GM19463 (cell line): ENCODE measurements at regions not wholly inside any gene's neighbourhood (a gene's known extent, or its start where the extent isn't known, plus 50 kb on each side); places are given as distances from the start of the nearest gene placed in this dataset.

ENCODE experiments used
- ATAC-seq: cut with Tn5 transposase; IDR thresholded peaks from one replicate; pipeline ENCODE4 v1.9.1; 2021; ENCODE audit warnings: mild to moderate bottlenecking, moderate library complexity; ENCODE audit not compliant: unreplicated experiment

DNA sequence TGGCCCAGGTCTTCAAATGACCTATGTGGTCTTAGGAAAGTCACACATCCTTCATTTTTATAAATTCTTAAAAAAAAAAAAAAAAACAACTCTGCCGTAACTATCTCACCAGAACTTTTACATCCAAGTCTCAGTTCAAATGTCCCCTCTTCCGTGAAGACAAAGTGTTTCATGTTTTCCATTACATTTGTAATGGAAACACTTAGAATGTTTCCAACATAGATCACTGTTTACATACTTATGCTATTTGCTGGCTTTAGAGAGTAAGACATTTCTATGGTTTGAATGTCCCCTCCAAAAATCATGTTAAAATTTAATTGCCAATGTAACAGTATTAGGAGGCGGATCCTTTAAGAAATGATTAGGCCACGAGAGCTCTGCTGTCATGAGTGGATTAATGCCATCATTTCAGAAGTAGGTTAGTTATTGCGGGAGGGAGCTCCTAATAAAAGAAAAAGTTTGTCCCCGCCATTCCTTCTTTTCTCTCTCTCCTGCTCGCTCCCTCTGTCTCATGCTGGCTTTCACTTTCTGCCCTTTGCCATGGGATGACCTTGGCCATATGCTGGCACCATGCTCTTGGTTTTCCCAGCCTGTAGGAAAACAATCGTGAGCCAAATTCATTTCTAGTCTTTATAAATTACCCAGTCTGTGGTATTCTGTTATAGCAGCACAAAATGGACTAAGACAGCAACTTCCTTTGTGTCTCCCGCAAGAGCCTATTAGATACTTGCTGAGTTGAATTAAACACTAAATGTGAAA lies 887.8 kb upstream of the SOX9 start:
- ATAC-seq, result no peak

GRCh38 chr17:71234349-71234748 lies 886.5 kb upstream of the SOX9 start:
- no peak for ATAC-seq

DNA sequence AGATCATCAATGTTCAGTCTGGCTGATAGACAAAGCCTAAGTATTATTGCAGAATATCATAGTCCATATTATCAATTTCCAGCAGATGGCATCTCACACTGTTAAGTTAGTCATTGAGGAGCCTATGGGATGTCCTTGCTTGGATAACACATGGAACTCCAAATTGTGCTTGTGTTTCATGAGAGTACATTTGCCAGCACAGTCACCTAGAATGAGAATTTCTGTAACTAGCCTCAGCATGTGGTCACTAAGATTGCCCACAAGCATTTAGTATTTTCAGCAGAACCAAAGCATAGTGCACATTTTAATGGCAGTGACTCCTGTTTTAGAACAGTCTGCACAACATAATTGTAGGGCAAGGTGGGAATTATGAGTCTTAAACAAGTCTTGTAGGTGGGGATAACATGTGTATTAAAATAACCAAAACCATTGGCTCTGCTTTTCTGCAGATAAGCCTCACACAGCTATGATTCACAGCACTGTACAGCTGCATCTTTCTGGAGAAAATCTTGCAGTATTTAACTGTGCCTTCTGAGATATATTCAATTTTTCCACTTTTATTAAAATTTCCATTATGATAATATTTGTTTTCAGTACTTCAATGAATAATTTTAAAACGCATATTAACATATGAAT lies 882.8 kb upstream of the SOX9 start:
- ATAC-seq, result no peak

GRCh38 chr17:71247441-71248015 lies 873.3 kb upstream of the SOX9 start:
- ATAC-seq, result no peak

DNA sequence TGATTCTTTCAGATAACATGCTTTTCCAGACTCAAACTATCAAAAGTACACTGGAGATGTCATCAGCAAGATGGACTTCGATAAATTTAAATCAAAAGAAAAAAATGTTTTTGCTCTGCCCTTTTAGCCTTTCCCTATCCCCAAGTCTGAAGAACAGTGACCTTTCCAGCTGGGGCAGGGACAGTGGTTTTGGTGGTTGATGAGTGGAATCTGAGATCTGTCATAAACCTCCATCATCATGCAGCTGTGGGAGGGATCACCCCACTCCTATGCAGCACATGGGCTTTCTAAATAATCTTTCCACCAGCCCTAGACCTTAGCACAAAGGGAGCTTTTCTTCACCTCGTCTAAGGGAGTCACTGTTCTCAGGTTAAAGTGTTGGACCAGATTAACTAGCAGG lies 869.5 kb upstream of the SOX9 start:
- ATAC-seq, result no peak

DNA sequence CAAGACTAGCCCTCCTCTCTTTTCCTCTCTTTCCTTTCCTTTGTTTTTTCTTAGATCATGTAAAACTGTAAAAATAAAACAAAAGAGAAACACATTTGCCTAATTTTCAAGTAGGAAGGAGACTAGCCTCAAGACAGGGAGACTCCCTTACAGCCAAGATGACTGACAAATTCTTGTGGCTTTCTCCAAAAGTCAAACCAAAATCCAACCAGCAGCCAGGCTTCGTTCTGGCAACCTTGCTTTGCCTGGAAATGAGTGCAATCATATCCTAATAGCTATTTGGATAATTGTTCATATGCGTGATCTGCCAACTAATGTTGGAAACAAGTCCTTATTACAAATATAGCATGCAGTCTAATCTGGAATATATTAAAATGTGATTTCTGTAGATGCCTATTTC lies 868.9 kb upstream of the SOX9 start:
- no peak for ATAC-seq

- ATAC-seq, result no peak
These were observed 868.4 kb upstream of the SOX9 start for GRCh38 chr17:71252436-71252835.

DNA sequence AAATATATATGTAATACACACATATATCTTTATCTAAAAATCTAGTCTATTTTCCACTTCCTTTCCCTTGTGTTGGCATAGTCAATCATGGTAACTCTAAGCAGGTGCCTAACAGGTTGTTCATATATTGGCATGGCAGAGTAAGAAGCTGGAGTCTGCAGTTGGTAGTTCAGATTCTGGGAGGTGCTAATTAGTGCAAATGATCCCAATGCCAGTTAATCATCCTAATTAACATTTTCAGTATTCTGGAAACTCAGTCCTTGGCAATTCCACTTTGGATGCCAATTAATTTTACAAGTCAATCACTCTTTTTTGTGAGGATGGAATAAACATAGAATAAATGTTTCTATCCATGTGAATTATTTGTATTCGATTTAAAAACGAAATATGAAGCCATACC lies 863.7 kb upstream of the SOX9 start:
- no peak for ATAC-seq

GRCh38 chr17:71260366-71260940 lies 860.4 kb upstream of the SOX9 start:
- no peak for ATAC-seq

- no peak for ATAC-seq
These were observed 858.2 kb upstream of the SOX9 start for GRCh38 chr17:71262586-71262985.

- no peak for ATAC-seq
These were observed 853.2 kb upstream of the SOX9 start for GRCh38 chr17:71267668-71268067.

GRCh38 chr17:71269201-71269600 lies 851.6 kb upstream of the SOX9 start:
- ATAC-seq, result no peak

DNA sequence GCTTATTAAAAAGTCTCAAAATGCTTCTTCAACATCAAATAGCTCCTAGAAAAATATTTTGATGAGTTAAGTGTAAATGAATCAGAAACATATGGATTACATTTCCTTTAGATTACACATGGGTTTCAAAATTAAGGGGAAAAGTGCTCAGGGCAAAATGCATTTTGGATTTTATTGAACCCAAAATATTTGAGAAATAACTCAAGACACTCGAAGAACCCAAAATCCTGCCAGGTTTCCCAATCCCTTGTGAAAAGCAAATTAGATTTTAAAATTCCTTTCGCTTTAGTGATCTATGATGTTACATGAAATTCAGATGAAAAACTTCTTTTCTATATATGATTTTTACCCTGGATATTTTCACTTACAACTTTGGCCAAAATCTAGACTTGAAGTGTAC lies 847.4 kb upstream of the SOX9 start:
- no peak for ATAC-seq

DNA sequence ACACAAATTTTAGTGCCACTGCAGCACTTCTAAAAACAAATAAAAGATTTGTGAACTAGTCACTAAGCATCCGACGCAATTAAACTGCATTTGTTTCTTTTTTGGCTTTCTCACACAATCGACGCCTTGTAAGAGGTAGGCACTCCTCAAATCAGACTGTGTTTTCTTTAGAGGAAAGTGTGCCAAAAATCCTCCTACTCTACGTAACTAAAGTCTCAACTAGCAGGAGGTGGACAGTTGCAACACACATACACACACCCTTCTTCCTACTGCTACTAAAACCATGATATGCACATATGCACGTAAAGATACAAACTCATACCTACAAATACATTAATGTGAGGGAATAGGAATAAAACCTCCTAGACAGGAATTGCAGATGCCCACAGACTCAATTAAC lies 844.7 kb upstream of the SOX9 start:
- ATAC-seq, result no peak

- no peak for ATAC-seq
These were observed 837.3 kb upstream of the SOX9 start for GRCh38 chr17:71283486-71283885.

GRCh38 chr17:71284032-71284755 lies 836.6 kb upstream of the SOX9 start:
- ATAC-seq, result no peak

GRCh38 chr17:71286625-71287024 lies 834.2 kb upstream of the SOX9 start:
- no peak for ATAC-seq

GRCh38 chr17:71287071-71287823 lies 833.6 kb upstream of the SOX9 start:
- ATAC-seq, result no peak

GRCh38 chr17:71292006-71292405 lies 828.8 kb upstream of the SOX9 start:
- no peak for ATAC-seq

- ATAC-seq, result no peak
These were observed 824.8 kb upstream of the SOX9 start for GRCh38 chr17:71296005-71296404.

DNA sequence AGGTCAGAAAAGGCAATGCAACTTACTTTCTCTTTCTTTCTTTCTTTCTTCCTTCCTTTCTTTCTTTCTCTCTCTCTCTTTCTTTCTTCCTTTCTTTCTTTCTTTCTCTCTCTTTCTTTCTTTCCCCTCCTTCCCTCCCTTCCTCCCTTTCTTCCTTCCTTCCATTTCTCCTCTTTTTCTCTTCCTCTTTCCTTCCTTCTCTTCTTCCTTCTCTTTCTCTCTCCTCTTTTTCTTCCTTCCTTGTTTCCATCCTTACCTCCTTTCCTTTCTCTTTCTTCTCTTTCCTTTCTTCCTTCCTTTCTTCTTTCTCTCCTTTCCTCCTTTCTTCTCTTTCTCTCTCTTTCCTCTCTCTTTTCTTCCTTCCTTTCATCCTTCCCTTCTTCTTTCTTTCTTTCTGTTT lies 819.8 kb upstream of the SOX9 start:
- no peak for ATAC-seq
